ENCODE measurements at regions not wholly inside any gene's neighbourhood (a gene's known extent, or its start where the extent isn't known, plus 50 kb on each side); places are given as distances from the start of the nearest gene placed in this dataset.

GRCh38 chr10:44828508-44829142 lies 82.5 kb upstream of the TMEM72 start:
- DNase-seq = no peak

- no peak for DNase-seq
These were observed 81.7 kb upstream of the TMEM72 start for GRCh38 chr10:44829426-44829825.

GRCh38 chr10:44830022-44830421 lies 81.1 kb upstream of the TMEM72 start:
- DNase-seq = no peak

GRCh38 chr10:44831581-44831980 lies 79.6 kb upstream of the TMEM72 start:
- no peak for DNase-seq

GRCh38 chr10:44832595-44833390 lies 78.3 kb upstream of the TMEM72 start:
- no peak for DNase-seq

GRCh38 chr10:44834131-44834530 lies 77.0 kb upstream of the TMEM72 start:
- DNase-seq = no peak

- DNase-seq = no peak
These were observed 75.8 kb upstream of the TMEM72 start for GRCh38 chr10:44835300-44835699.

GRCh38 chr10:44843484-44843883 lies 67.7 kb upstream of the TMEM72 start:
- no peak for DNase-seq

GRCh38 chr10:44845361-44846175 lies 65.6 kb upstream of the TMEM72 start:
- no peak for DNase-seq

- DNase-seq = no peak
These were observed 64.0 kb upstream of the TMEM72 start for GRCh38 chr10:44847110-44847509.

GRCh38 chr10:44848211-44848610 lies 62.9 kb upstream of the TMEM72 start:
- no peak for DNase-seq

GRCh38 chr10:44849936-44850335 lies 61.2 kb upstream of the TMEM72 start:
- DNase-seq = no peak

GRCh38 chr10:44850356-44850934 lies 60.7 kb upstream of the TMEM72 start:
- DNase-seq = no peak

GRCh38 chr10:44851413-44851812 lies 59.7 kb upstream of the TMEM72 start:
- no peak for DNase-seq

- no peak for DNase-seq
These were observed 59.3 kb upstream of the TMEM72 start for GRCh38 chr10:44851881-44852280.

- DNase-seq = no peak
These were observed 57.9 kb upstream of the TMEM72 start for GRCh38 chr10:44853148-44853734.

- no peak for DNase-seq
These were observed 57.3 kb upstream of the TMEM72 start for GRCh38 chr10:44853796-44854195.

- DNase-seq = no peak
These were observed 56.3 kb upstream of the TMEM72 start for GRCh38 chr10:44854693-44855350.

GRCh38 chr10:44856696-44857095 lies 54.4 kb upstream of the TMEM72 start:
- DNase-seq = no peak

- DNase-seq = peak; percentile 44
These were observed 53.6 kb upstream of the TMEM72 start for GRCh38 chr10:44857363-44858016.

GRCh38 chr10:44858017-44858371 lies 53.1 kb upstream of the TMEM72 start:
- no peak for DNase-seq

- DNase-seq = no peak
These were observed 52.1 kb upstream of the TMEM72 start for GRCh38 chr10:44858988-44859387.
